Retina (tissue), 1 donor: ENCODE measurements at regions not wholly inside any gene's neighbourhood (a gene's known extent, or its start where the extent isn't known, plus 50 kb on each side); places are given as distances from the start of the nearest gene placed in this dataset.
"Not testable (repeated sequence)": the region's sequence is repeated elsewhere in the genome, so short reads cannot be mapped to it uniquely, and the experiment has no call there.

Source experiments
- DNase-seq: peaks from one replicate; pipeline ENCODE4 v3.0.0-alpha.2; 2016

- no peak for DNase-seq
These were observed 70.7 kb downstream of the CETN3 start for GRCh38 chr5:90338712-90339372.

DNA sequence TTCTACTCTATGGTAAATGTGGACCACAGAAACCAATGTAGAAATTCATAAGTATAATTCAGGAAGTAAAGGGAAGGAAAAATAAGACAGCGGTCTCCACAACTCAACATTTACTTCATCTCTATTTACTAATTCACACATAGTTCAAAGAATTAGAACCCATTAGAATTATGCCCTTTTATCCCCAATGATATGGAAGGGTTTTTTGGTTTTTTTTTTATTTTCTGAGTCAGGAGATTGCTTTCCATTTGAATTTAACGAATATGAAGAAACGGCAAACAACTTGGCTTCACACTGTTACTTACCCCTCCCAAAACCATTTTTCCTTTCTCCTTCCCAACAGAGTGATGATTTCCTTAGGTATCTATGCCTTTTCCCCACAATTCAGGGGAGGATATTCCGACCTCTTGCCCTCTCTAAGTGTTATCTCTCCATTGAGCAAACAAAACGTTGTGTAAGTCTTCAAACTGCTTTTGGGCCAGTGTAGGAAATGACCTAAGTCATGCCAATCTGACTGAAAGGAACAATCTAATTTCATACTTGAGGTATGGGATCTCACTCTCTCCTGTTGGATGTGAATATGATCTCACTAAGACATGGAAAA is 72.0 kb downstream of the CETN3 start:
- DNase-seq = no peak

GRCh38 chr5:90336752-90337151 is 72.8 kb downstream of the CETN3 start:
- DNase-seq = no peak

GRCh38 chr5:90334741-90335140 is 74.8 kb downstream of the CETN3 start:
- DNase-seq = no peak

DNA sequence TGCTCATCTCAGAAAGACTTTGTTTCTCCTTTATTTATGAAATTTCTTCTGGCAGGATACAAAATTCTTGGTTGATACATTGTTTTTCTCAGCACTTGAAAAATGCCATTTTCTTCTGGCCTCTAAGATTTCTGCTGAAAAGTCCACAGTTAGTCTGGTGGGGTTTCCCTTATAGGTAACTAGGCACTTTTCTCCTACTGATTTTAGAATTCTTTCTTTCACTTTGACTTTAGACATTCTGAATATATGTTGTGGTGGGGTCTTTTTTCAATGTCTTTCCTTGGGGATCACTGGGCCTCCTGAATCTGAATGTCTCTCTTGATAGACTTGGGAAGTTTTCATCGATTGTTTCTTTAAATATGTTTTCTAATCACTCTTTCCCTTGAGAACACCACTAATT is 79.6 kb downstream of the CETN3 start:
- DNase-seq = no peak

- peak; percentile 21 for DNase-seq
These were observed 82.6 kb downstream of the CETN3 start for GRCh38 chr5:90326995-90327394.

- no peak for DNase-seq
These were observed 84.5 kb downstream of the CETN3 start for GRCh38 chr5:90325093-90325492.

GRCh38 chr5:90320348-90320747 is 89.2 kb downstream of the CETN3 start:
- not testable (repeated sequence) for DNase-seq

- DNase-seq = no peak
These were observed 97.5 kb downstream of the CETN3 start for GRCh38 chr5:90312027-90312426.

GRCh38 chr5:90311401-90311800 is 98.2 kb downstream of the CETN3 start:
- no peak for DNase-seq

- no peak for DNase-seq
These were observed 100.6 kb downstream of the CETN3 start for GRCh38 chr5:90308787-90309585.

- DNase-seq = no peak
These were observed 101.8 kb downstream of the CETN3 start for GRCh38 chr5:90307782-90308181.

DNA sequence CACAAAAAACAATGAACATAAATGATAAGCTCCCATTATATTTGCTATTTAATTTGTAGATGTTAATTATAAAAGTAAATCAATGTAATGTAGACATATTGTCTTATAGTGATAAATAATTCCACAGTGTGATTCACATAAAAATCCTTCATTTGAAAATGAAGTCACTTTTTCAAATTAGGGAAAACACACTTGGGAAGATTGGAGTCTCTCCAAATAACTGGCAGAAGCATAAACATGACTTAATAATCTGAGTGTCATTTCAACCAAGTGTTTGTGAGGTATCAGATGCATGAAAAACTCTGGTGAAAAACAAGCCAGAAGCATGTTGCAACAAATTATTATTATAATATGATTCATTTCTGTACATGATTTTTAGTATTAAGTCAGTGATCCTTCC is 102.2 kb downstream of the CETN3 start:
- DNase-seq = no peak

GRCh38 chr5:90306613-90307012 is 102.9 kb downstream of the CETN3 start:
- DNase-seq = no peak

- no peak for DNase-seq
These were observed 104.4 kb downstream of the CETN3 start for GRCh38 chr5:90305041-90305720.

DNA sequence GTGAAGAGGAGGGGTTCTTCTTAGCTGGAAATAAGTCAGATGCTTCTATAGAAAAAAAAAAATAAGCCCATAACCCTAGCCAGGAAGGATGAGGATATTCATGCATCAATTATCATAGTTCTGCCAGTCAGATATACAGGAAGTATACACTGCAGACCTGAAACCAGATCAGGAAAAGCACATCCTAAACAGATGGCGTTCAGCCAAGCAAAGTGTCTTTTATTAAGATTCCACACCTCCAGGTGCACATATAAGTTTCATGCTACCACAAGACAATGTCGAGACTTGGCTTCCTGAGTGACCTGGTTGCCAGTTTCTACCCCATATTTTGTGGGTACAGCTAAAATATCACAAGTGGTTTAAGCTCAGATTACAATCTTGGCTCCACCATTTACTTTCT is 108.3 kb downstream of the CETN3 start:
- no peak for DNase-seq

- DNase-seq = no peak
These were observed 112.4 kb downstream of the CETN3 start for GRCh38 chr5:90297045-90297764.

GRCh38 chr5:90294604-90295003 is 115.0 kb downstream of the CETN3 start:
- DNase-seq = no peak

DNA sequence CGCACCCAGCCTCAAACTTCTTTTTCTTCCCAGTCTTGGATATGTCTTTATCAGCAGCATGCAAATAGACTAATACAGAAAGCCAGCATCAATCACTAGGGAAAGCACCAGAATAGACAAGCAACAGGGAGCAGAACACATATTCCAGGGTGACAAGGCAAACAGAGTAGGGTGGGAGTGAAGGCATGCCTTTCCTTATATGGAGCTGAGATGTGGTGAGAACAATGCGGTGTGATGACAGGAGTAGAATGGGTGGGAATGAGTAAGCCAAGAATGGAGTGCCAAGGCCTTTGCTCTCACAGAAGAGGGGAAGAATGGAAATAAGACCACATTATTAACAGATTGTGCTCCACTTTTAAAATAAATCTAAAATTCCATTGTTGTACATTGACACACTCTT is 115.6 kb downstream of the CETN3 start:
- no peak for DNase-seq

- no peak for DNase-seq
These were observed 118.9 kb downstream of the CETN3 start for GRCh38 chr5:90290648-90291047.

DNA sequence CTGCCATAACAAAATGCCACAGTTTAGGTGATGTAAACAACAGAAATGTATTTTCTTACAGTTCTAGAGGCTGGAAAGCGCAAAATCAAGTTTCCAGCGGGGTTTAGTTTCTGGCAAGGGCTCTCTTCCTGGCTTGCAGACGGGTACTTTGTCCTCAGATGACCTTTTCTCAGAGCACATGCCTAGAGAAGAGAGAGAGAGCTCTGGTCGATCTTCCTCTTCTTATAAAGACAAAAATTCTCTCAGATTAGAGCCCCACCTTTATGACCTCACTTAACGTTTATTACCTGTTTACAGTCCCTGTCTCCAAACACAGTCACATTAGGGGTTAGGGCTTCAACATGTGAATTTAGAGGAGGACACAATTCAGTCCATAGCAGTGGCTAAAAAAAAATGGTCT is 119.7 kb downstream of the CETN3 start:
- DNase-seq = no peak

GRCh38 chr5:90287036-90287435 is 122.5 kb downstream of the CETN3 start:
- no peak for DNase-seq

DNA sequence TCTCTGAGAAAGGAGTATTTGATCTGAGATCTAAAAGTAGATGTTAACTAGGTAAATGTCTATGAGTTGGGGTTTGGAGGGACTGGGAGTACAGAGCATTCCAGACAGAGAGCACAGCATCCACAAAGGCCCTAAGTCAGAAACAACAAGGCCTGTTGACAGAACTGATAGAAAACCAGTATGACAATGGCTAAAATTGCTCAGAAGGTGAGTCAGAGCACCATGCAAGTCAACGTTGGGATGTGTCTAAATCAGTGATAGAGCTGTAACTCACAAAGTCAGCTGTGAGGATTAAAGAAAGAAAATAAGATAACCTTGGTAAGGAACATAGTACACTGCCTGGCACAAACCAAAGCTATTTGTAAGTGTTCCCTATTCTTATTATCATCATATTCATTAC is 124.0 kb downstream of the CETN3 start:
- DNase-seq = no peak
